ENCODE measurements at regions not wholly inside any gene's neighbourhood (a gene's known extent, or its start where the extent isn't known, plus 50 kb on each side); places are given as distances from the start of the nearest gene placed in this dataset.

- ChIA-PET POLR2A (ENCODE audit: partially characterized antibody) (no interaction called here), CTCF (ENCODE audit: partially characterized antibody) (no interaction called here)
- no peak overlapping the region for H3K27ac ChIP-seq (ENCODE audit: low read depth, low read length)
- H2BK5ac ChIP-seq (ENCODE audit: low read depth, low read length): no peak overlapping the region
- H2BK12ac ChIP-seq (ENCODE audit: low read depth, low read length): no peak overlapping the region
- H3K23ac ChIP-seq (ENCODE audit: insufficient read length): no peak overlapping the region
- H3K56ac ChIP-seq (replicated peaks; ENCODE audit: insufficient read length, low read depth, low read length): no peak overlapping the region
- H4K8ac ChIP-seq (ENCODE audit: extremely low read depth, insufficient read depth, low read length): no peak overlapping the region
- no peak overlapping the region for H2AFZ ChIP-seq (ENCODE audit: low read length)
- DNase-seq (ENCODE audit: low read depth in 1 of 2, low spot score in 2 of 2): no peak
- H3K23me2 ChIP-seq (ENCODE audit: low read depth, low read length): no peaks in the 10 kb centered on the region; the same call in 1 of the 2 replicates
- H4K5ac ChIP-seq (ENCODE audit: insufficient read length, low read depth, low read length): no peak overlapping the region
- H2BK120ac ChIP-seq (replicated peaks; ENCODE audit: low read depth, low read length): no peak overlapping the region
- H2BK15ac ChIP-seq (ENCODE audit: low read length): no peak overlapping the region
- peaks cover 0 to 7% (median 1%) of the 10 kb centered on the region in 4 experiments; a peak in 2 of 7 replicates for H3K4me1 ChIP-seq (replicated peaks in 1 of 4; ENCODE audit: control insufficient read depth in 3 of 4, insufficient read depth in 4 of 4, low read length in 3 of 4)
- no peak overlapping the region for H3K14ac ChIP-seq (ENCODE audit: insufficient read length)
- 93 to 100% methylated on average over 3 to 6 of the region's 6 CpGs for WGBS, 2 experiments (ENCODE audit: extremely low coverage in 1 of 2, insufficient coverage in 1 of 2, insufficient read length in 1 of 2, insufficient replicate concordance in 2 of 2, low coverage in 1 of 2, low lambda C conversion rate in 2 of 2, missing lambda C conversion rate in 1 of 2)
- no peak overlapping the region for H3K9ac ChIP-seq (replicated peaks in 1 of 4; ENCODE audit: extremely low read depth in 1 of 4, low read depth in 3 of 4, low read length in 3 of 4)
- H2AK5ac ChIP-seq (ENCODE audit: low read depth, low read length): no peak overlapping the region
- H2BK20ac ChIP-seq (ENCODE audit: low read length): no peak overlapping the region
- H3K18ac ChIP-seq (ENCODE audit: extremely low read depth, low read length): no peak overlapping the region
- no peaks in the 10 kb centered on the region for H3K36me3 ChIP-seq (ENCODE audit: control insufficient read depth in 2 of 4, insufficient read depth in 4 of 4, low read length in 3 of 4)
- H3K4me3 ChIP-seq (ENCODE audit: extremely low read depth in 1 of 4, insufficient read depth in 2 of 4, low read depth in 3 of 4, low read length in 4 of 4): no peak overlapping the region
- no peak for FAIRE-seq
- H3K4me2 ChIP-seq (ENCODE audit: insufficient read depth in 1 of 2, low read depth in 2 of 2, low read length in 2 of 2): no peak overlapping the region
- no peak overlapping the region for H3K4ac ChIP-seq (replicated peaks; ENCODE audit: insufficient read length, low read depth, low read length)
- no peak overlapping the region for H4K91ac ChIP-seq (replicated peaks; ENCODE audit: insufficient read length, low read length)
- no peaks in the 10 kb centered on the region for H3K27me3 ChIP-seq (replicated peaks in 1 of 4; ENCODE audit: control insufficient read depth in 3 of 4, extremely low read depth in 1 of 4, insufficient read depth in 3 of 4, low read length in 3 of 4)
- H3K9me3 ChIP-seq (ENCODE audit: insufficient read depth in 2 of 2, low read depth in 1 of 2, low read length in 1 of 2): no peaks in the 10 kb centered on the region
- no peaks in the 10 kb centered on the region for H4K20me1 ChIP-seq (replicated peaks in 1 of 2; ENCODE audit: control insufficient read depth in 1 of 2, insufficient read depth in 2 of 2, low read length in 2 of 2)
- H3K79me2 ChIP-seq (ENCODE audit: control insufficient read depth in 1 of 2, insufficient read depth in 2 of 2, low read length in 2 of 2): no peaks in the 10 kb centered on the region
- H3K79me1 ChIP-seq (ENCODE audit: low read depth, low read length): no peaks in the 10 kb centered on the region
- TF ChIP-seq RXRA (IDR thresholded peaks at IDR 0.05; ENCODE audit: insufficient read depth, low read depth, low read length) (no peak), SIRT6 (IDR thresholded peaks at IDR 0.05; ENCODE audit: low read length) (no peak), CTCF (IDR thresholded peaks at IDR 0.05; ENCODE audit: control extremely low read depth in 1 of 3, insufficient read depth in 1 of 3, low read depth in 1 of 3, low read length in 3 of 3) (no peak), BRCA1 (IDR thresholded peaks at IDR 0.05; ENCODE audit: low read depth, low read length) (no peak), HDAC6 (IDR thresholded peaks at IDR 0.05; ENCODE audit: low read depth, low read length) (no peak), ZNF274 (IDR thresholded peaks at IDR 0.05; ENCODE audit: borderline replicate concordance, extremely low read depth, low read length) (no peak), RAD21 (IDR thresholded peaks at IDR 0.05 in 1 of 2, conservative IDR thresholded peaks at IDR 0.05 in 1 of 2; ENCODE audit: low read depth in 2 of 2, low read length in 2 of 2) (no peak), BACH1 (IDR thresholded peaks at IDR 0.05; ENCODE audit: low read length) (no peak)
These were observed 282.2 kb downstream of the TAF11L14 start for GRCh38 chr5:17916446-17916845.

All from H1 (cell line).